Sigmoid colon (tissue), 6 donors: ENCODE measurements at regions not wholly inside any gene's neighbourhood (a gene's known extent, or its start where the extent isn't known, plus 50 kb on each side); places are given as distances from the start of the nearest gene placed in this dataset.

Source experiments
- DNase-seq: peaks from one replicate; pipeline ENCODE4 v3.0.0-alpha.2; 2019
- H3K27ac ChIP-seq, 4 donors: fragments of 200-600 bp; sonication (generic); one replicate each; pipeline ENCODE4 v1.5.1; 2016 to 2019; ENCODE audit warnings: mild to moderate bottlenecking in 1 of 4
- H3K27me3 ChIP-seq, 3 donors: fragments of 200-600 bp; sonication (generic); one replicate each; pipeline ENCODE4 v1.5.1; 2019; ENCODE audit warnings: mild to moderate bottlenecking in 1 of 3
- H3K36me3 ChIP-seq, 4 donors: fragments of 200-600 bp; sonication (generic); one replicate each; pipeline ENCODE4 v1.5.1; 2016 to 2019
- H3K4me1 ChIP-seq, 4 donors: fragments of 200-600 bp; sonication (generic); one replicate each; pipeline ENCODE4 v1.5.1; 2017 to 2019
- H3K4me3 ChIP-seq, 4 donors: fragments of 200-600 bp; sonication (generic); one replicate each; pipeline ENCODE4 v1.5.1; 2017 to 2019; ENCODE audit warnings: mild to moderate bottlenecking in 2 of 4, moderate library complexity in 1 of 4
- H3K9me3 ChIP-seq, 4 donors: fragments of 200-600 bp in 3 of 4; sonication (generic) in 3 of 4; one replicate each; pipeline versions ENCODE4 v1.5.1 to v1.6.1; 2013 to 2019
- CTCF ChIP-seq, 4 experiments: fragments of 450-650 bp in 3 of 4; fragments of 200-600 bp in 1 of 4; IDR thresholded peaks; one replicate each; pipeline ENCODE4 v1.5.1; 2016 to 2019; ENCODE audit warnings: antibody characterized with exemption in 4 of 4, mild to moderate bottlenecking in 3 of 4, moderate library complexity in 2 of 4
- EP300 ChIP-seq, 4 donors: sonication (generic); formaldehyde crosslinking; IDR thresholded peaks; one replicate each; pipeline ENCODE4 v1.6.1; 2017; ENCODE audit warnings: antibody characterized with exemption in 4 of 4
- POLR2A ChIP-seq, 2 donors: fragments of 450-650 bp; IDR thresholded peaks; one replicate each; pipeline ENCODE4 v1.6.1; 2016; ENCODE audit warnings: antibody characterized with exemption in 2 of 2, mild to moderate bottlenecking in 2 of 2, moderate library complexity in 2 of 2
- POLR2AphosphoS5 ChIP-seq, 4 donors: sonication (generic); formaldehyde crosslinking; IDR thresholded peaks; one replicate each; pipeline ENCODE4 v1.6.1; 2017; ENCODE audit warnings: antibody characterized with exemption in 4 of 4
- WGBS, 2 donors: extraction: QIAGEN DNeasy Blood & Tissue Kit; methylation state at CpG; one replicate each; pipeline ENCODE4 v1.1.7; 2013; 5-methylcytosine and 5-hydroxymethylcytosine counted together
- intact Hi-C: fragments of 100-400 bp; cut with DNase I; formaldehyde crosslinking; loops from one replicate; pipeline ENCODE4 v1.15.1; 2023
- donor health status: healthy with polysubstance abuse.
- donor health status: healthy.

GRCh38 chr4:177547985-177548384 lies 105.7 kb upstream of the AGA start:
- no peaks in the 10 kb centered on the region for H3K27me3 ChIP-seq
- no peak for TF ChIP-seq EP300 (IDR thresholded peaks at IDR 0.05)
- TF ChIP-seq POLR2A (IDR thresholded peaks at IDR 0.05), result no peak
- no peak for TF ChIP-seq POLR2AphosphoS5 (IDR thresholded peaks at IDR 0.05)
- no peak for TF ChIP-seq CTCF (IDR thresholded peaks at IDR 0.05)
- H3K36me3 ChIP-seq, result no peaks in the 10 kb centered on the region
- 71 to 86% methylated on average over 1 of the region's 1 CpG for WGBS, 2 donors
- intact Hi-C loops, result no loop called here
- H3K4me1 ChIP-seq, result no peaks in the 10 kb centered on the region
- no peak overlapping the region for H3K4me3 ChIP-seq
- no peaks in the 10 kb centered on the region for H3K9me3 ChIP-seq
- DNase-seq, result no peak
- no peak overlapping the region for H3K27ac ChIP-seq

GRCh38 chr4:177555007-177555574 lies 112.9 kb upstream of the AGA start:
- intact Hi-C loops, result no loop called here

GRCh38 chr4:177557416-177557815 lies 115.2 kb upstream of the AGA start:
- 97% methylated on average over 21 of the region's 21 CpGs for WGBS, 2 donors
- Histone ChIP-seq H3K4me1 (no peaks in the 10 kb centered on the region), H3K27me3 (no peaks in the 10 kb centered on the region), H3K4me3 (no peak overlapping the region), H3K9me3 (no peaks in the 10 kb centered on the region), H3K36me3 (no peaks in the 10 kb centered on the region), H3K27ac (no peak overlapping the region)
- no peak for TF ChIP-seq EP300 (IDR thresholded peaks at IDR 0.05)
- no peak for TF ChIP-seq CTCF (IDR thresholded peaks at IDR 0.05)
- no peak for TF ChIP-seq POLR2A (IDR thresholded peaks at IDR 0.05)
- no peak for TF ChIP-seq POLR2AphosphoS5 (IDR thresholded peaks at IDR 0.05)
- intact Hi-C loops, result no loop called here
- no peak for DNase-seq

More at GRCh38 chr4:177555007-177555574, 112.9 kb upstream of the AGA start:
- Histone ChIP-seq H3K9me3 (no peaks in the 10 kb centered on the region), H3K36me3 (no peaks in the 10 kb centered on the region), H3K4me3 (no peak overlapping the region), H3K27me3 (no peaks in the 10 kb centered on the region), H3K27ac (no peak overlapping the region), H3K4me1 (no peaks in the 10 kb centered on the region)
- no peak for DNase-seq
- 7 to 20% methylated on average over 2 of the region's 2 CpGs for WGBS, 2 donors
- no peak for TF ChIP-seq EP300 (IDR thresholded peaks at IDR 0.05)
- TF ChIP-seq POLR2A (IDR thresholded peaks at IDR 0.05), result no peak
- no peak for TF ChIP-seq POLR2AphosphoS5 (IDR thresholded peaks at IDR 0.05)
- no peak for TF ChIP-seq CTCF (IDR thresholded peaks at IDR 0.05)

GRCh38 chr4:177558995-177559394 lies 116.8 kb upstream of the AGA start:
- H3K27me3 ChIP-seq, result no peaks in the 10 kb centered on the region
- no peaks in the 10 kb centered on the region for H3K36me3 ChIP-seq
- 84 to 87% methylated on average over 3 of the region's 3 CpGs for whole genome bisulfite sequencing, 2 donors
- no peak for DNase-seq
- TF ChIP-seq EP300 (IDR thresholded peaks at IDR 0.05) (no peak), POLR2A (IDR thresholded peaks at IDR 0.05) (no peak), POLR2AphosphoS5 (IDR thresholded peaks at IDR 0.05) (no peak), CTCF (IDR thresholded peaks at IDR 0.05) (no peak)
- H3K9me3 ChIP-seq, result no peaks in the 10 kb centered on the region
- no peaks in the 10 kb centered on the region for H3K4me1 ChIP-seq
- intact Hi-C loops, result no loop called here
- H3K27ac ChIP-seq, result no peak overlapping the region
- no peak overlapping the region for H3K4me3 ChIP-seq

- intact Hi-C loops, result no loop called here
- Histone ChIP-seq H3K4me3 (no peak overlapping the region), H3K9me3 (no peaks in the 10 kb centered on the region), H3K4me1 (no peaks in the 10 kb centered on the region), H3K27ac (no peak overlapping the region), H3K27me3 (no peaks in the 10 kb centered on the region), H3K36me3 (no peaks in the 10 kb centered on the region)
- DNase-seq, result no peak
- WGBS, 2 donors, result 93% methylated on average over 4 of the region's 4 CpGs
- TF ChIP-seq POLR2AphosphoS5 (IDR thresholded peaks at IDR 0.05) (no peak), POLR2A (IDR thresholded peaks at IDR 0.05) (no peak), CTCF (IDR thresholded peaks at IDR 0.05) (no peak), EP300 (IDR thresholded peaks at IDR 0.05) (no peak)
Observed at GRCh38 chr4:177562163-177562562, 119.9 kb upstream of the AGA start.
